HCT116 (cell line): ENCODE measurements at regions not wholly inside any gene's neighbourhood (a gene's known extent, or its start where the extent isn't known, plus 50 kb on each side); places are given as distances from the start of the nearest gene placed in this dataset.

Experiments
- CEBPB ChIP-seq: IDR thresholded peaks from 2 replicates; pipeline ENCODE4 v1.6.1; 2012; ENCODE audit warnings: low read depth
- ELF1 ChIP-seq: IDR thresholded peaks from 2 replicates; pipeline ENCODE4 v1.6.1; 2012; ENCODE audit warnings: low read depth, borderline replicate concordance
- EZH2 ChIP-seq: fragments of 200-600 bp; sonication (generic); IDR thresholded peaks from 2 replicates; pipeline ENCODE4 v1.6.1; 2017; ENCODE audit warnings: antibody characterized with exemption, mixed run types
- JUND ChIP-seq: IDR thresholded peaks from 2 replicates; pipeline ENCODE4 v1.6.1; 2012
- POLR2A ChIP-seq: IDR thresholded peaks from 2 replicates; pipeline ENCODE4 v1.7.0; 2011; ENCODE audit warnings: borderline replicate concordance; ENCODE audit not compliant: insufficient read depth, insufficient read length; ENCODE audit errors: extremely low read depth
- POLR2AphosphoS5 ChIP-seq: IDR thresholded peaks from 2 replicates; pipeline ENCODE4 v1.6.1; 2011; ENCODE audit warnings: mild to moderate bottlenecking, low read depth, low read length, moderate library complexity
- REST ChIP-seq: IDR thresholded peaks from 2 replicates; pipeline ENCODE4 v1.6.1; 2012; ENCODE audit warnings: low read depth
- SP1 ChIP-seq: IDR thresholded peaks from 2 replicates; pipeline ENCODE4 v1.6.1; 2012; ENCODE audit warnings: low read depth
- TCF7L2 ChIP-seq: IDR thresholded peaks from 2 replicates; pipeline ENCODE4 v1.7.0; 2011; ENCODE audit warnings: borderline replicate concordance, inconsistent platforms; ENCODE audit not compliant: insufficient read depth, insufficient read length; ENCODE audit errors: extremely low read depth
- TF ChIP-seq, protein P1 (sequence below): IDR thresholded peaks from 2 replicates; pipeline ENCODE4 v1.6.1; 2012
- TF ChIP-seq, protein P2 (sequence below), 3 experiments: fragments of 200-600 bp in 1 of 3; sonication (generic) in 1 of 3; IDR thresholded peaks in 2 of 3; conservative IDR thresholded peaks in 1 of 3; 2 replicates each; pipeline ENCODE4 v1.5.1; 2012 to 2017; ENCODE audit warnings: low read depth in 2 of 3, low read length in 2 of 3, antibody characterized with exemption in 1 of 3, borderline replicate concordance in 1 of 3, control low read depth in 1 of 3, mild to moderate bottlenecking in 1 of 3, mixed read lengths in 1 of 3, mixed run types in 1 of 3, moderate library complexity in 1 of 3; ENCODE audit not compliant: insufficient read depth in 1 of 3

- TF ChIP-seq POLR2AphosphoS5: no peak
- no peak for TF ChIP-seq TCF7L2
- no peak for TF ChIP-seq EZH2
- TF ChIP-seq, protein P1, sequence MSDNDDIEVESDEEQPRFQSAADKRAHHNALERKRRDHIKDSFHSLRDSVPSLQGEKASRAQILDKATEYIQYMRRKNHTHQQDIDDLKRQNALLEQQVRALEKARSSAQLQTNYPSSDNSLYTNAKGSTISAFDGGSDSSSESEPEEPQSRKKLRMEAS: no peak
- TF ChIP-seq, protein P2, sequence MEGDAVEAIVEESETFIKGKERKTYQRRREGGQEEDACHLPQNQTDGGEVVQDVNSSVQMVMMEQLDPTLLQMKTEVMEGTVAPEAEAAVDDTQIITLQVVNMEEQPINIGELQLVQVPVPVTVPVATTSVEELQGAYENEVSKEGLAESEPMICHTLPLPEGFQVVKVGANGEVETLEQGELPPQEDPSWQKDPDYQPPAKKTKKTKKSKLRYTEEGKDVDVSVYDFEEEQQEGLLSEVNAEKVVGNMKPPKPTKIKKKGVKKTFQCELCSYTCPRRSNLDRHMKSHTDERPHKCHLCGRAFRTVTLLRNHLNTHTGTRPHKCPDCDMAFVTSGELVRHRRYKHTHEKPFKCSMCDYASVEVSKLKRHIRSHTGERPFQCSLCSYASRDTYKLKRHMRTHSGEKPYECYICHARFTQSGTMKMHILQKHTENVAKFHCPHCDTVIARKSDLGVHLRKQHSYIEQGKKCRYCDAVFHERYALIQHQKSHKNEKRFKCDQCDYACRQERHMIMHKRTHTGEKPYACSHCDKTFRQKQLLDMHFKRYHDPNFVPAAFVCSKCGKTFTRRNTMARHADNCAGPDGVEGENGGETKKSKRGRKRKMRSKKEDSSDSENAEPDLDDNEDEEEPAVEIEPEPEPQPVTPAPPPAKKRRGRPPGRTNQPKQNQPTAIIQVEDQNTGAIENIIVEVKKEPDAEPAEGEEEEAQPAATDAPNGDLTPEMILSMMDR (IDR thresholded peaks at IDR 0.05 in 2 of 3, conservative IDR thresholded peaks at IDR 0.05 in 1 of 3; ENCODE audit: borderline replicate concordance in 1 of 3, insufficient read depth in 1 of 3, low read depth in 2 of 3, low read length in 2 of 3): no peak
- no peak for TF ChIP-seq REST
- no peak for TF ChIP-seq JUND
- no peak for TF ChIP-seq POLR2A
- TF ChIP-seq CEBPB: no peak
- TF ChIP-seq ELF1: no peak
- no peak for TF ChIP-seq SP1
Measured at GRCh38 chr3:177646749-177647148, 449.5 kb upstream of the TBL1XR1 start.
